Nephron (organoid): ENCODE measurements at regions not wholly inside any gene's neighbourhood (a gene's known extent, or its start where the extent isn't known, plus 50 kb on each side); places are given as distances from the start of the nearest gene placed in this dataset.

Source experiments
- H3K27ac Mint-ChIP-seq, 3 experiments: 2 replicates each; pipeline ENCODE4 v1.8.0; 2020; ENCODE audit warnings: mixed read lengths in 3 of 3, mild to moderate bottlenecking in 2 of 3, moderate library complexity in 1 of 3
- H3K27me3 Mint-ChIP-seq: 2 replicates; pipeline ENCODE4 v1.8.0; 2021; ENCODE audit warnings: low read depth, mild to moderate bottlenecking, moderate library complexity, mixed read lengths
- H3K36me3 Mint-ChIP-seq: 2 replicates; pipeline ENCODE4 v1.8.0; 2020; ENCODE audit warnings: low read depth, mixed read lengths
- H3K4me1 Mint-ChIP-seq: 2 replicates; pipeline ENCODE4 v1.8.0; 2020; ENCODE audit warnings: mixed read lengths
- H3K4me3 Mint-ChIP-seq, 3 experiments: 2 replicates each; pipeline ENCODE4 v1.8.0; 2020; ENCODE audit warnings: mild to moderate bottlenecking in 3 of 3, mixed read lengths in 3 of 3, moderate library complexity in 2 of 3
- H3K9me3 Mint-ChIP-seq: 2 replicates; pipeline ENCODE4 v1.8.0; 2020; ENCODE audit warnings: mixed read lengths
- TF ChIP-seq, protein P1 (sequence below), 3 experiments: fragments of 200-600 bp; sonication (generic); IDR thresholded peaks; one replicate each; pipeline ENCODE4 v1.5.0; 2021; ENCODE audit warnings: antibody characterized with exemption in 3 of 3; ENCODE audit not compliant: unreplicated experiment in 3 of 3

DNA sequence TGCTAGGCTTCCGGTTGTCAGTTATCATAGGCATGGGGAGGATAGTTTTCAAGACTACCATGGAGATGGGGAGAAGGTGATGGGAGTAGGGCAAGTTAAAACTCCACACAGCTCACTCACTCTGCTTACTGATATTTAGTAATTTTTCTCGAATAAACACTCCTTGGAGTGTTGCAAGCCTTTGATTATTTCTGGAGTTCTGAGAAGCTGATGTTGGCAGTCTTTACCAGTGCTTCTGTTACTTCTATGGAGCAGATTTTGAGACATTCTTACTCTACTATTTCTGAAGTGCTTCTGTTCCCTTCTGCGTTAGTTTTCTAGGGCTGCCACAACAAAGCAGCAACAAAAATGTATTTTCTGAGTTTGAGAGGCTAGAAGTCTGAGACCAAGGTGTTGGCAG, 104.4 kb downstream of the CH25H start:
- peaks cover 2% of the 10 kb centered on the region for H3K9me3 Mint-ChIP-seq
- TF ChIP-seq, protein P1, sequence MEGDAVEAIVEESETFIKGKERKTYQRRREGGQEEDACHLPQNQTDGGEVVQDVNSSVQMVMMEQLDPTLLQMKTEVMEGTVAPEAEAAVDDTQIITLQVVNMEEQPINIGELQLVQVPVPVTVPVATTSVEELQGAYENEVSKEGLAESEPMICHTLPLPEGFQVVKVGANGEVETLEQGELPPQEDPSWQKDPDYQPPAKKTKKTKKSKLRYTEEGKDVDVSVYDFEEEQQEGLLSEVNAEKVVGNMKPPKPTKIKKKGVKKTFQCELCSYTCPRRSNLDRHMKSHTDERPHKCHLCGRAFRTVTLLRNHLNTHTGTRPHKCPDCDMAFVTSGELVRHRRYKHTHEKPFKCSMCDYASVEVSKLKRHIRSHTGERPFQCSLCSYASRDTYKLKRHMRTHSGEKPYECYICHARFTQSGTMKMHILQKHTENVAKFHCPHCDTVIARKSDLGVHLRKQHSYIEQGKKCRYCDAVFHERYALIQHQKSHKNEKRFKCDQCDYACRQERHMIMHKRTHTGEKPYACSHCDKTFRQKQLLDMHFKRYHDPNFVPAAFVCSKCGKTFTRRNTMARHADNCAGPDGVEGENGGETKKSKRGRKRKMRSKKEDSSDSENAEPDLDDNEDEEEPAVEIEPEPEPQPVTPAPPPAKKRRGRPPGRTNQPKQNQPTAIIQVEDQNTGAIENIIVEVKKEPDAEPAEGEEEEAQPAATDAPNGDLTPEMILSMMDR (IDR thresholded peaks at IDR 0.05; ENCODE audit: unreplicated experiment in 3 of 3), result no peak
- H3K4me1 Mint-ChIP-seq, result no peaks in the 10 kb centered on the region
- H3K36me3 Mint-ChIP-seq, result no peaks in the 10 kb centered on the region
- H3K4me3 Mint-ChIP-seq, result no peak overlapping the region
- H3K27me3 Mint-ChIP-seq, result no peaks in the 10 kb centered on the region
- no peak overlapping the region for H3K27ac Mint-ChIP-seq

DNA sequence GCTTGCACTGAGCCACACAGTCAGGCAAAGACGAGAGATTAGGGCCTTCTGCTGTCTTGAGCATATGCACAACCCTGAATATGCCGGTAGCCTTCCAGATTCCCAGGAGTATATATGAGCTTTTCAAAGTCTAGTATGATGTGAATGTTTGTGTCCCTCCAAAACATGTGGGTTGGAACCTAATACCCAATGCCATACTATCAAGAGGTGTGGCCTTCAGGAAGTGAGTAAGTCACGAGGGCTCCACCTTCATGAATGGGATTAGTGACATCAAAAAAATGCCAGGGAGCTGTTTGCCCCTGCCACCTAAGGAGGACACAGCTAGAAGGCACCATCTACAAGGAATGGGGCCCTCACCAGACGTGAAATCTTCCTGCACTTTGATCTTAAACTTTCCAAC, 105.2 kb downstream of the CH25H start:
- TF ChIP-seq, protein P1 (IDR thresholded peaks at IDR 0.05; ENCODE audit: unreplicated experiment in 3 of 3), result no peak
- peaks cover 1% of the 10 kb centered on the region for H3K9me3 Mint-ChIP-seq

DNA sequence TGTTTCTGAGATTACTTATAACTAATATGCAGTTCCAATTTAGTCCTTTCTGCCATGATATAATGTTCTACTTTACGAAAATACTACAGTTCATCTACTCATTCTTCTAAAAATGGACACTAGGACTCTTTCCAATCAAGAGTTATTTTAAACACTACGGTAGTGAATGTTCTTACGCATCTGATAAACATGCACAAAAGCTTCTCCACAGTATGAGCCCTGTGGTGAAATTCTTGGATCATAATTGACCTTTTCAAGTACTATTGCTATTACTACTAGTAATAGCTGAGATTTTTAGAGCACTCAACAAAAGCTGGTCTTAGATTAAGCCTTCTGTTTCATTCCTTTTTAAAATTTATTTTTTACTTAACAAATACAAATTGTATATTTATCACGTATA, 106.4 kb downstream of the CH25H start:
- no peaks in the 10 kb centered on the region for H3K27me3 Mint-ChIP-seq
- H3K36me3 Mint-ChIP-seq, result no peaks in the 10 kb centered on the region
- no peak overlapping the region for H3K27ac Mint-ChIP-seq
- TF ChIP-seq, protein P1 (IDR thresholded peaks at IDR 0.05; ENCODE audit: unreplicated experiment in 3 of 3), result no peak
- H3K4me3 Mint-ChIP-seq, result no peak overlapping the region
- peaks cover under 1% of the 10 kb centered on the region for H3K4me1 Mint-ChIP-seq
- no peaks in the 10 kb centered on the region for H3K9me3 Mint-ChIP-seq

More for the DNA sequence above, 105.2 kb downstream of the CH25H start:
- H3K27me3 Mint-ChIP-seq, result no peaks in the 10 kb centered on the region
- H3K36me3 Mint-ChIP-seq, result no peaks in the 10 kb centered on the region
- no peak overlapping the region for H3K27ac Mint-ChIP-seq
- H3K4me3 Mint-ChIP-seq, result no peak overlapping the region
- no peaks in the 10 kb centered on the region for H3K4me1 Mint-ChIP-seq

DNA sequence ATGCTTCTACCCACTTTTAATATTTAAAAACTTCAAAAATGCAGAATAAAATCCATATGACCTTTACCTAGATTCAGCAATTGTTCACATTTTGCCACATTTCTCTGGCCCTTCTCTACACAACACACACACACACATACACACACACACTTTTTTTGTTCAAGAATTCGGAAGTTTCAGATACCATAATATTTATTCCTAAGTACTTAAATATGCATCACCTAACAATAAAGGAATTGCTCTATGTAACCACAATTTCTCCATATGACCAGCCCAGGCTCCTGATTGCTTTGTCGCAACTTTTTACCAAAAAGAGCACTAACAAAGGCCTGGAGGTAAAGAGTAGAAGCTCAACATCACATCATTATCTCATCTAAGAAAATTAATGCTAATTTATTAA, 106.6 kb downstream of the FAS start:
- H3K4me3 Mint-ChIP-seq, result no peak overlapping the region
- peaks cover 4% of the 10 kb centered on the region for H3K4me1 Mint-ChIP-seq
- TF ChIP-seq, protein P1 (IDR thresholded peaks at IDR 0.05; ENCODE audit: unreplicated experiment in 3 of 3), result no peak
- H3K27me3 Mint-ChIP-seq, result no peaks in the 10 kb centered on the region
- no peak overlapping the region for H3K27ac Mint-ChIP-seq
- no peaks in the 10 kb centered on the region for H3K9me3 Mint-ChIP-seq
- no peaks in the 10 kb centered on the region for H3K36me3 Mint-ChIP-seq

DNA sequence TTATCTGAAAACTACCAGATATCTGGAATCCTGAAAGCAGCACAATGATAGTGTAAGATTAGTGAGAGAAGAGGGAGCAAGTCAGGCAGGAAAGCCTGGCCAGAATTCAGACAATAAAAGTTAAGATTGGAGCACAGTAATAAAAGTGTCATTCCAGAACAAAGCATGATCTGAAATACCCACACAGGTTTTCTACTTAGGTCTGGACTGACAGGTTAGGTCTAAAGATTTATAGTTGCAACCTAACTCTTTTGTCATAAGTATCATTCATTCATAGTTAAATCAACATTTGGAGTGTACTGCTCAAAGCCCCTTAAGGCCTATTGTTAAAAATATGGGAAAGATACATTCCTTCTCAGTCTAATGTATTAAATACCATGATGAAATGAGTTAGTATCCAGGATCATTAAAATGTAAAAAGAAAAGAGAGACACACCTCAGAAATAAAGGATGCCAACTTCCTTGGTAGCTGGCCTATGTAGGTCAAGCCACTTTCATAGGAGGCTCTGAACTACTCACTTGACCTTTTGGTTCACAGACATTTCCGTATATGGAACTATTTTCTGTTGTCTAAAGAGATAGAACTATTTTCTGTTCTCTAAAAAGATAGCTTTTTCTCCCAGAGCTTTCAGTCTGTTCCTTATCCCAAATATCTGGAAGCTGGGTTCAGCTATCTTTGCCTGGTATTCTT, 105.2 kb downstream of the FAS start:
- Mint-ChIP-seq H3K27ac (peak overlapping the region in 1 of 3 experiments; percentile 28), H3K9me3 (no peaks in the 10 kb centered on the region), H3K4me3 (no peak overlapping the region), H3K27me3 (no peaks in the 10 kb centered on the region), H3K4me1 (peaks cover 4% of the 10 kb centered on the region), H3K36me3 (no peaks in the 10 kb centered on the region)
- TF ChIP-seq, protein P1 (IDR thresholded peaks at IDR 0.05; ENCODE audit: unreplicated experiment in 3 of 3), result no peak

DNA sequence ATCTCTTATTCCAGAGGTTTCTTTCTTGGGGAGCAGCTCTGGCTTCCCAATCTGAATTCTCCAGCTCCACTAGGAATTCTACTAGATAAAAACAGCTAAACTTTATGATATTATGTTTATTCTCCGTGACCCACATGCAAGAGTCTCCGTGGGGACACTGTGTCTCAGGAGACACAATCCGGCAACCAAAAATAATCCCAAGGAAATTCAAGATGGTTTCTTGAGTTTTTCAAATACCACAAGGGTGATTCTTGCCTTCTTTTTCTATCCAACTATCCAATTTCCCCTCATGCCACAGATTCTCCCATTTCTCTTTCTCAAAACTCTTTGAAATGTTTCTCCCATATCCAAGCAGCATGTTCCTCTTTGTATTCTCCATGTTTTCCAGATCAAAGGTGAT, 103.1 kb downstream of the FAS start:
- Mint-ChIP-seq H3K4me1 (peaks cover 4% of the 10 kb centered on the region), H3K27ac (no peak overlapping the region), H3K27me3 (no peaks in the 10 kb centered on the region), H3K4me3 (no peak overlapping the region), H3K36me3 (no peaks in the 10 kb centered on the region), H3K9me3 (no peaks in the 10 kb centered on the region)
- TF ChIP-seq, protein P1 (IDR thresholded peaks at IDR 0.05; ENCODE audit: unreplicated experiment in 3 of 3), result no peak
